Natural killer cell (primary cell): ENCODE measurements at regions not wholly inside any gene's neighbourhood (a gene's known extent, or its start where the extent isn't known, plus 50 kb on each side); places are given as distances from the start of the nearest gene placed in this dataset.

ENCODE experiments used
- ATAC-seq, 3 donors: fragments of 150-1000 bp in 2 of 3; fragments of 200-7000 bp in 1 of 3; cut with Tn5 transposase; 1 replicate in 1 of 3; 2 replicates in 2 of 3; pipeline ENCODE4 v1.10.0; 2021; ENCODE audit warnings: mild to moderate bottlenecking in 2 of 3, moderate library complexity in 2 of 3
- DNase-seq, 2 donors: peaks; one replicate each; pipeline versions ENCODE4 v3.0.0 to v3.0.0-alpha.2; 2013 to 2021; ENCODE audit warnings: mixed read lengths in 1 of 2
- H3K27ac ChIP-seq: one replicate; pipeline ENCODE4 v1.5.1; 2013; ENCODE audit warnings: mild to moderate bottlenecking, low read length
- H3K27me3 ChIP-seq: one replicate; pipeline ENCODE4 v1.6.1; 2013; ENCODE audit warnings: low read length; ENCODE audit not compliant: control insufficient read depth, insufficient read depth
- H3K36me3 ChIP-seq: one replicate; pipeline ENCODE4 v1.6.1; 2013; ENCODE audit warnings: low read length; ENCODE audit not compliant: control insufficient read depth, insufficient read depth
- H3K4me1 ChIP-seq: one replicate; pipeline ENCODE4 v1.6.1; 2013; ENCODE audit warnings: low read length; ENCODE audit not compliant: control insufficient read depth, insufficient read depth
- H3K4me3 ChIP-seq: one replicate; pipeline ENCODE4 v1.5.1; 2013; ENCODE audit warnings: low read length
- H3K9me3 ChIP-seq: one replicate; pipeline ENCODE4 v1.6.1; 2013; ENCODE audit warnings: low read length; ENCODE audit not compliant: control insufficient read depth, insufficient read depth
- H3K27ac Mint-ChIP-seq, 2 donors: one replicate each; pipeline ENCODE4 v1.8.0; 2022; ENCODE audit warnings: mild to moderate bottlenecking in 2 of 2, mixed read lengths in 2 of 2, moderate library complexity in 1 of 2
- H3K27me3 Mint-ChIP-seq, 2 donors: one replicate each; pipeline ENCODE4 v1.8.0; 2022; ENCODE audit warnings: low read depth in 2 of 2, mixed read lengths in 2 of 2
- H3K36me3 Mint-ChIP-seq: one replicate; pipeline ENCODE4 v1.8.0; 2022; ENCODE audit warnings: mixed read lengths
- H3K4me1 Mint-ChIP-seq, 2 donors: one replicate each; pipeline ENCODE4 v1.8.0; 2022; ENCODE audit warnings: mixed read lengths in 2 of 2
- H3K4me3 Mint-ChIP-seq: one replicate; pipeline ENCODE4 v1.8.0; 2022; ENCODE audit warnings: mild to moderate bottlenecking, moderate library complexity, mixed read lengths
- H3K9me3 Mint-ChIP-seq, 2 donors: one replicate each; pipeline ENCODE4 v1.8.0; 2022; ENCODE audit warnings: mixed read lengths in 2 of 2
- WGBS: methylation state at CpG from one replicate; pipeline ENCODE4 v1.1.7; 2013; ENCODE audit warnings: missing lambda C conversion rate; ENCODE audit not compliant: insufficient coverage; 5-methylcytosine and 5-hydroxymethylcytosine counted together
- intact Hi-C: fragments of 100-400 bp; cut with micrococcal nuclease; formaldehyde crosslinking; loops from one replicate; pipeline ENCODE4 v1.14.2; 2022
- TF ChIP-seq, protein P1 (sequence below): fragments of 200-600 bp; IDR thresholded peaks from one replicate; pipeline ENCODE4 v1.8.0; 2022; ENCODE audit warnings: antibody characterized with exemption

DNA sequence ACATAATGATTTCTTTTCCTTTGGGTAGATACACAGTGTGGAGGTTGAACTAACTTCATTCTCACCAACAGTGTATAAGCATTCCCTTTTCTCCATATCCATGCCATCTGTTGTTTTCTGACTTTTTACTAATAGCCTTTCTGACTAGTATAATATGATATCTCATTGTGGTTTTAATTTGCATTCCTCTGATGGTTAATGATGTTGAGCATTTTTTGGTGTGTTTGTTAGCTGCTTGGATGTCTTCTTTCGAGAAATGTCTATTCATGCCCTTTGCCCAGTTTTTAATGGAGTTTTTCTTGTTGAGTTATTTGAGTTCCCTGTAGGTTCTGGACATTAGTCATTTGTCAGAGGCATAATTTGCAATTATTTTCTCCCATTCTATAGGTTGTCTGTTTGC lies 59.8 kb downstream of the MARCHF4 start:
- intact Hi-C loops: no loop called here
- WGBS: 67% methylated on average over 1 of the region's 1 CpG
- peaks cover 0 to 3% of the 10 kb centered on the region in 2 donors for H3K27me3 Mint-ChIP-seq

DNA sequence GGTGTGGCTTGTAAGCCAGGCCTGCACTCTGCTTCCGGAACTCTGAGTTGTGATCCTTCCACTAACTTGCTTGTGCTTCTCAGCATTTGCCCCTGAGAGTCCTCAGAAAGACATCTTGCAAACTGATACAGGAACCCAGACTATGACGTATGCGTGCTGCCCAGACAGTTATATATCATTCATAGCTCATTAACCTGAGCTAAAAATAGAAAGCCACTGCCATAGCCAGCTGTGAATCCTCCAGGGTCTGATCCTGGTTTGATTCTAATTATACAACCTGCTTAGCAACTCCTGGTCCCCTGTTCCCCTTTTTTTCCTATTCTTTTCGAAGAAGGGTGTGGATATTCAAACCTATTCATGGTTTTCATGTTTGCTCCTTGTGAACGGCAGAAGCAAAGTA lies 63.7 kb downstream of the MARCHF4 start:
- Histone ChIP-seq H3K9me3 (no peaks in the 10 kb centered on the region), H3K36me3 (no peaks in the 10 kb centered on the region), H3K27ac (no peak overlapping the region), H3K27me3 (no peaks in the 10 kb centered on the region), H3K4me1 (no peaks in the 10 kb centered on the region), H3K4me3 (no peak overlapping the region)
- no peaks in the 10 kb centered on the region for H3K36me3 Mint-ChIP-seq
- intact Hi-C loops: no loop called here
- H3K4me3 Mint-ChIP-seq: no peak overlapping the region
- ATAC-seq (no peak), DNase-seq (no peak)
- WGBS: 74% methylated on average over 3 of the region's 5 CpGs
- no peaks in the 10 kb centered on the region for H3K27me3 Mint-ChIP-seq
- H3K9me3 Mint-ChIP-seq: no peaks in the 10 kb centered on the region
- TF ChIP-seq, protein P1, sequence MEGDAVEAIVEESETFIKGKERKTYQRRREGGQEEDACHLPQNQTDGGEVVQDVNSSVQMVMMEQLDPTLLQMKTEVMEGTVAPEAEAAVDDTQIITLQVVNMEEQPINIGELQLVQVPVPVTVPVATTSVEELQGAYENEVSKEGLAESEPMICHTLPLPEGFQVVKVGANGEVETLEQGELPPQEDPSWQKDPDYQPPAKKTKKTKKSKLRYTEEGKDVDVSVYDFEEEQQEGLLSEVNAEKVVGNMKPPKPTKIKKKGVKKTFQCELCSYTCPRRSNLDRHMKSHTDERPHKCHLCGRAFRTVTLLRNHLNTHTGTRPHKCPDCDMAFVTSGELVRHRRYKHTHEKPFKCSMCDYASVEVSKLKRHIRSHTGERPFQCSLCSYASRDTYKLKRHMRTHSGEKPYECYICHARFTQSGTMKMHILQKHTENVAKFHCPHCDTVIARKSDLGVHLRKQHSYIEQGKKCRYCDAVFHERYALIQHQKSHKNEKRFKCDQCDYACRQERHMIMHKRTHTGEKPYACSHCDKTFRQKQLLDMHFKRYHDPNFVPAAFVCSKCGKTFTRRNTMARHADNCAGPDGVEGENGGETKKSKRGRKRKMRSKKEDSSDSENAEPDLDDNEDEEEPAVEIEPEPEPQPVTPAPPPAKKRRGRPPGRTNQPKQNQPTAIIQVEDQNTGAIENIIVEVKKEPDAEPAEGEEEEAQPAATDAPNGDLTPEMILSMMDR: no peak
- H3K4me1 Mint-ChIP-seq: no peaks in the 10 kb centered on the region
- H3K27ac Mint-ChIP-seq: no peak overlapping the region

More for the DNA sequence above, 59.8 kb downstream of the MARCHF4 start:
- H3K9me3 Mint-ChIP-seq: no peaks in the 10 kb centered on the region
- TF ChIP-seq, protein P1: no peak
- H3K27ac Mint-ChIP-seq: no peak overlapping the region
- no peaks in the 10 kb centered on the region for H3K36me3 Mint-ChIP-seq
- ATAC-seq (no peak), DNase-seq (no peak)
- Histone ChIP-seq H3K36me3 (no peaks in the 10 kb centered on the region), H3K27ac (no peak overlapping the region), H3K4me1 (no peaks in the 10 kb centered on the region), H3K9me3 (no peaks in the 10 kb centered on the region), H3K27me3 (no peaks in the 10 kb centered on the region), H3K4me3 (no peak overlapping the region)
- peaks cover under 1 to 2% of the 10 kb centered on the region in 2 donors for H3K4me1 Mint-ChIP-seq
- no peak overlapping the region for H3K4me3 Mint-ChIP-seq

DNA sequence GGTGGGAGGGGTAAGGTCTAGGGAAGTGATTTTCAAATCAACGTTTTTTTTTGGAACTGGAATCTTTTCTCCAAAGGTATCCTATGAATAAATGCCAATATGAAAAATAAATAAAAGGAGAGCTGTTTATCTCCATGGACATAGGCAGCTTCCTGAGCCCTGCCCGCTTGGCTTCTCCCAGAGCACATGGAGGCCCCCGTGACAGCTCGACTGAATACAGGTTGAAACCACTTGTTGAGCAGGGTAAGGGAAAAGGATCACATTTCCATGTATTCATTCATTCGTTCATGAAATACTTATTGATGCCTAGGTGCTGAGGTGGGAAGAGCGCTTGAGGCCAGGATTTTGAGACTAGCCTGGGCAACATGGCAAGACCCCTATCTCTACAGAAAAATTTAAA lies 64.8 kb downstream of the MARCHF4 start:
- H3K27ac ChIP-seq: no peak overlapping the region
- DNase-seq (no peak), ATAC-seq (no peak)
- no peaks in the 10 kb centered on the region for H3K4me1 ChIP-seq
- intact Hi-C loops: no loop called here
- Mint-ChIP-seq H3K27ac (no peak overlapping the region), H3K4me3 (no peak overlapping the region), H3K9me3 (no peaks in the 10 kb centered on the region), H3K27me3 (no peaks in the 10 kb centered on the region), H3K4me1 (no peaks in the 10 kb centered on the region), H3K36me3 (no peaks in the 10 kb centered on the region)
- TF ChIP-seq, protein P1: no peak
- H3K9me3 ChIP-seq: no peaks in the 10 kb centered on the region
- H3K36me3 ChIP-seq: no peaks in the 10 kb centered on the region
- no peaks in the 10 kb centered on the region for H3K27me3 ChIP-seq
- no peak overlapping the region for H3K4me3 ChIP-seq
- 97% methylated on average over 5 of the region's 6 CpGs for WGBS

DNA sequence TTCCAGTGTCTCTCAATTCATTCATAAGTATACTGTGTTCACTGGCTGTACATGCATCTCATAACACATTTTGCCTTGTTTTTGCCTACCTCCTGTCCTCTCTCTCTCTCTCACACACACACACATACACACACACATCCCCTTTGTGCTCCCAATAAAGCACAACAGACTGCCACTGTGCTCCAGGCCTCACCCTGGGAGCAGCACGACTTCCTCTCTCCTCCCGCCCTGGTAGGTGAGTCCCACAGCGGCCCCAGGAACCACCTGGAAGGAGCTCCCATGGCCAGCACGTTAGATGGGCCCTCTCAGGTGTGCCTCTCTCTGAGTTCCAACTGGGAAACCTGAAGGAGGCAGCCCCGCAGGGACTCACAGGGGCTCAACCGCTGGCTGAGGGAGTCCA lies 65.4 kb downstream of the MARCHF4 start:
- H3K4me1 ChIP-seq: no peaks in the 10 kb centered on the region
- Mint-ChIP-seq H3K27ac (no peak overlapping the region), H3K36me3 (no peaks in the 10 kb centered on the region), H3K4me3 (no peak overlapping the region), H3K4me1 (no peaks in the 10 kb centered on the region), H3K9me3 (no peaks in the 10 kb centered on the region), H3K27me3 (no peaks in the 10 kb centered on the region)
- H3K36me3 ChIP-seq: no peaks in the 10 kb centered on the region
- intact Hi-C loops: no loop called here
- H3K4me3 ChIP-seq: no peak overlapping the region
- no peaks in the 10 kb centered on the region for H3K27me3 ChIP-seq
- no peak for ATAC-seq
- no peak overlapping the region for H3K27ac ChIP-seq
- TF ChIP-seq, protein P1: no peak
- no peaks in the 10 kb centered on the region for H3K9me3 ChIP-seq
- WGBS: 37% methylated on average over 6 of the region's 6 CpGs
- no peak for DNase-seq
